ENCODE measurements at regions not wholly inside any gene's neighbourhood (a gene's known extent, or its start where the extent isn't known, plus 50 kb on each side); places are given as distances from the start of the nearest gene placed in this dataset.

- Histone ChIP-seq H4K20me1 (replicated peaks; ENCODE audit: control insufficient read depth, extremely low read depth, insufficient read depth, low read length) (no peaks in the 10 kb centered on the region), H3K4me2 (ENCODE audit: insufficient read depth, low read length) (no peak overlapping the region), H3K9ac (replicated peaks; ENCODE audit: extremely low read depth, insufficient read depth, low read length) (no peak overlapping the region), H3K27ac (ENCODE audit: insufficient read depth, low read depth, low read length) (no peak overlapping the region), H3K27me3 (ENCODE audit: control insufficient read depth in 2 of 2, insufficient read depth in 2 of 2, low read length in 2 of 2) (no peaks in the 10 kb centered on the region), H2AFZ (ENCODE audit: low read depth, low read length) (no peak overlapping the region), H3K79me2 (ENCODE audit: control insufficient read depth, insufficient read depth, low read length) (no peaks in the 10 kb centered on the region), H3K4me1 (ENCODE audit: control insufficient read depth, extremely low read depth, insufficient read depth, low read length) (no peaks in the 10 kb centered on the region), H3K4me3 (replicated peaks in 1 of 3; ENCODE audit: insufficient read depth in 1 of 3, low read depth in 1 of 3, low read length in 3 of 3) (no peak overlapping the region), H3K36me3 (ENCODE audit: control insufficient read depth in 2 of 2, extremely low read depth in 1 of 2, insufficient read depth in 2 of 2, low read length in 2 of 2) (no peaks in the 10 kb centered on the region), H3K9me3 (replicated peaks; ENCODE audit: control insufficient read depth, insufficient read depth, low read length) (no peaks in the 10 kb centered on the region), H3K9me1 (replicated peaks; ENCODE audit: control insufficient read depth, extremely low read depth, insufficient read depth, low read length) (no peaks in the 10 kb centered on the region)
- dilution Hi-C loops (cut with MboI; ENCODE audit: extremely low pct_ligation_motif_present, low sequenced_read_pairs) (no loop called here), intact Hi-C loops (cut with micrococcal nuclease) (no loop called here)
- FAIRE-seq (no peak), DNase-seq (ENCODE audit: low read depth, low spot score) (no peak)
- no peak for TF ChIP-seq GATA2 (IDR thresholded peaks at IDR 0.05; ENCODE audit: insufficient read depth, insufficient read length, low read depth, low read length)
- no peak for TF ChIP-seq JUN (IDR thresholded peaks at IDR 0.05; ENCODE audit: borderline replicate concordance, insufficient read depth, insufficient read length, low read depth)
- no peak for TF ChIP-seq MAX (IDR thresholded peaks at IDR 0.05; ENCODE audit: insufficient read depth, insufficient read length)
- TF ChIP-seq CTCF (IDR thresholded peaks at IDR 0.05; ENCODE audit: extremely low read depth in 1 of 2, insufficient read depth in 1 of 2, low read depth in 1 of 2, low read length in 2 of 2) = no peak
- TF ChIP-seq MYC (IDR thresholded peaks at IDR 0.05; ENCODE audit: low read depth, low read length) = no peak
- TF ChIP-seq POLR2A (IDR thresholded peaks at IDR 0.05; ENCODE audit: low read depth, low read length) = no peak
- no peak for TF ChIP-seq POLR2AphosphoS5 (IDR thresholded peaks at IDR 0.05; ENCODE audit: insufficient read depth, low read depth, low read length)
- TF ChIP-seq FOS (IDR thresholded peaks at IDR 0.05; ENCODE audit: borderline replicate concordance, insufficient read depth, low read length) = no peak
- TF ChIP-seq EZH2 (IDR thresholded peaks at IDR 0.05; ENCODE audit: borderline replicate concordance, low read depth, low read length, severe bottlenecking) = no peak
- BruUV-seq (replicated peaks) = no TSS peak
- ChIA-PET CTCF (interaction anchor here (1.6 kb wide), 1 partner anchor 123 kb away, joined by 3 read pairs; no protein-coding TSS in a partner anchor), POLR2A (no interaction called here)
Observed at GRCh38 chr12:107571492-107571891, 114.1 kb upstream of the PWP1 start.
